Esophagus squamous epithelium (tissue), 5 donors: ENCODE measurements at regions not wholly inside any gene's neighbourhood (a gene's known extent, or its start where the extent isn't known, plus 50 kb on each side); places are given as distances from the start of the nearest gene placed in this dataset.

Experiments used
- DNase-seq: peaks from one replicate; lab custom pipeline; 2025; lab: John Stamatoyannopoulos, UW
- H3K27ac ChIP-seq, 4 donors: fragments of 200-600 bp; sonication (generic); one replicate each; pipeline ENCODE4 v1.5.1; 2016 to 2019; ENCODE audit warnings: mild to moderate bottlenecking in 1 of 4
- H3K27me3 ChIP-seq, 4 donors: fragments of 200-600 bp; sonication (generic); 1 replicate in 3 of 4; 2 replicates in 1 of 4; pipeline versions ENCODE4 v1.5.1 to v1.6.0; 2017 to 2021; ENCODE audit warnings: antibody characterized with exemption in 1 of 4
- H3K36me3 ChIP-seq, 3 donors: fragments of 200-600 bp; sonication (generic); one replicate each; pipeline ENCODE4 v1.5.1; 2016 to 2019
- H3K4me1 ChIP-seq, 3 donors: fragments of 200-600 bp; sonication (generic); one replicate each; pipeline ENCODE4 v1.5.1; 2017 to 2019
- H3K4me3 ChIP-seq, 4 donors: fragments of 200-600 bp; sonication (generic); 1 replicate in 3 of 4; 2 replicates in 1 of 4; pipeline ENCODE4 v1.5.1; 2016 to 2019; ENCODE audit warnings: mild to moderate bottlenecking in 2 of 4, moderate library complexity in 1 of 4
- H3K9me3 ChIP-seq, 3 donors: fragments of 200-600 bp; sonication (generic); one replicate each; pipeline ENCODE4 v1.5.1; 2016 to 2019
- CTCF ChIP-seq, 6 experiments: fragments of 450-650 bp in 4 of 6; fragments of 200-600 bp in 2 of 6; sonication (generic) in 2 of 6; IDR thresholded peaks; one replicate each; pipeline ENCODE4 v1.5.1; 2016 to 2019; ENCODE audit warnings: antibody characterized with exemption in 6 of 6, mild to moderate bottlenecking in 4 of 6, moderate library complexity in 4 of 6
- POLR2A ChIP-seq, 4 donors: fragments of 450-650 bp; IDR thresholded peaks; one replicate each; pipeline ENCODE4 v1.6.1; 2017; ENCODE audit warnings: antibody characterized with exemption in 4 of 4, mild to moderate bottlenecking in 4 of 4, moderate library complexity in 3 of 4
- WGBS, 2 donors: methylation state at CpG; one replicate each; pipeline ENCODE4 v1.1.5; 2018; 5-methylcytosine and 5-hydroxymethylcytosine counted together
- intact Hi-C: fragments of 100-400 bp; cut with DNase I; formaldehyde crosslinking; loops from one replicate; pipeline ENCODE4 v1.15.0; 2022
- donor health status: DM: yes; HTN: yes; CAD: no.

DNA sequence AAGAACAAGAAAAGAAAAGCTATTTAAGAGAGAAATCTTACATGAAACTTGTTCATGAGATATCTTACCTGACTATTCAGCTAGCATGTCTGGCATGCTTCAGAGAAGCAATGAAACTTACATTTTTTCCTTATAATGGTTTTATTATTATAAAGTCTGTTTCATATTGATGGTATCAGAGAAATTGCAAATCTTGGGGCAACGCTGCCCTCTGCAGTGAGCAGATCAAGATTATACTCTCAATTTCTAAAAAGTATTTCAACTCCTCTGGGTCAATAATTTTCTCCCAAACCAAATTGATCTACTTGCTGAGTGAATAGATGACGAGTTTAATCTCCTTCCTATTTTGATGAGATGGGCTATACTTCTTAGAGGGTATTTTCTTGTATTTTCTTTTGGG, 235.6 kb downstream of the NUP35 start:
- WGBS, 2 donors = 55 to 75% methylated on average over 2 of the region's 2 CpGs
- H3K27me3 ChIP-seq = no peaks in the 10 kb centered on the region
- no peak for DNase-seq
- H3K9me3 ChIP-seq = no peaks in the 10 kb centered on the region
- H3K4me3 ChIP-seq = no peak overlapping the region
- no peaks in the 10 kb centered on the region for H3K4me1 ChIP-seq
- intact Hi-C loops = no loop called here
- no peak overlapping the region for H3K27ac ChIP-seq
- no peak for TF ChIP-seq POLR2A (IDR thresholded peaks at IDR 0.05)
- no peak for TF ChIP-seq CTCF (IDR thresholded peaks at IDR 0.05)
- no peaks in the 10 kb centered on the region for H3K36me3 ChIP-seq

GRCh38 chr2:183371545-183371944, 247.3 kb downstream of the NUP35 start:
- H3K27me3 ChIP-seq = no peaks in the 10 kb centered on the region
- no peaks in the 10 kb centered on the region for H3K36me3 ChIP-seq
- no peaks in the 10 kb centered on the region for H3K4me1 ChIP-seq
- H3K4me3 ChIP-seq = no peak overlapping the region
- intact Hi-C loops = no loop called here
- TF ChIP-seq POLR2A (IDR thresholded peaks at IDR 0.05) = no peak
- TF ChIP-seq CTCF (IDR thresholded peaks at IDR 0.05) = no peak
- H3K9me3 ChIP-seq = no peaks in the 10 kb centered on the region
- DNase-seq = no peak
- H3K27ac ChIP-seq = no peak overlapping the region

- H3K27ac ChIP-seq = no peak overlapping the region
- no peaks in the 10 kb centered on the region for H3K9me3 ChIP-seq
- no peaks in the 10 kb centered on the region for H3K4me1 ChIP-seq
- no peak overlapping the region for H3K4me3 ChIP-seq
- 64 to 69% methylated on average over 3 of the region's 3 CpGs for WGBS, 2 donors
- no peak for DNase-seq
- no peak for TF ChIP-seq POLR2A (IDR thresholded peaks at IDR 0.05)
- no peak for TF ChIP-seq CTCF (IDR thresholded peaks at IDR 0.05)
- intact Hi-C loops = no loop called here
- H3K36me3 ChIP-seq = no peaks in the 10 kb centered on the region
- no peaks in the 10 kb centered on the region for H3K27me3 ChIP-seq
These were observed 251.6 kb downstream of the NUP35 start for GRCh38 chr2:183375821-183376220.

GRCh38 chr2:183383854-183384253, 259.6 kb downstream of the NUP35 start:
- DNase-seq = no peak
- WGBS, 2 donors = 83 to 90% methylated on average over 1 of the region's 1 CpG
- H3K27me3 ChIP-seq = no peaks in the 10 kb centered on the region
- H3K27ac ChIP-seq = no peak overlapping the region
- no peaks in the 10 kb centered on the region for H3K36me3 ChIP-seq
- peaks cover 0 to 14% (median 5%) of the 10 kb centered on the region in 3 donors for H3K9me3 ChIP-seq
- no peak for TF ChIP-seq CTCF (IDR thresholded peaks at IDR 0.05)
- TF ChIP-seq POLR2A (IDR thresholded peaks at IDR 0.05) = no peak
- no peak overlapping the region for H3K4me3 ChIP-seq
- no peaks in the 10 kb centered on the region for H3K4me1 ChIP-seq
- intact Hi-C loops = no loop called here

DNA sequence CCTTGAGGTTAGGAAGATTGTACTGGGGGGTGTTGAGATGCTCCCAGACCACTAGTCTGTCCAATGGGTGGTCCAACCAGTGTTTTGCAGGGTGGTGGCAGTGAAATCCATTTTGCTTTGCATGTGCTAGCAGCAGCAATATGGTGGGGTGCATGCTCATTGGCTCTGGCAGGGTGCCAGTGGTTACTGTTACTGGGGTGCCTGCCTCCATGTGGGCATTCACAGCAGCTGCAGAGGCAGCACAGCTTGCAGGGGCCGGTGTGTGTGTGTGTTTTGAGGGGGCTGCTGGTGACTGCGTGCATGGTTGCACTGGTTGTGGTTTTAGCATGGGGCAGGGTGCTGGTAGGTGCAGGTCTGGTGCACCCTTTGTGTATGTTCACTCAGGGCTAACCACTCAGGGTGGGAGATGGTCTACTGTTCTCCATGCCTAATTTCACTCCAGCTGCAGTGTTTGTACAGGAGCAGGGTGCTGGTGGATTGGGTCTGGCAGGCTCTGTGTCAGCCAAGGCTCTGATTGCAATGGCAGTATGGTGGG, 265.4 kb downstream of the NUP35 start:
- intact Hi-C loops = no loop called here
- Histone ChIP-seq H3K27me3 (no peaks in the 10 kb centered on the region), H3K36me3 (no peaks in the 10 kb centered on the region), H3K27ac (no peak overlapping the region), H3K4me3 (no peak overlapping the region), H3K4me1 (no peaks in the 10 kb centered on the region), H3K9me3 (peaks cover 0 to 14% (median 5%) of the 10 kb centered on the region in 3 donors)
- DNase-seq = no peak
- 60% methylated on average over 1 of the region's 2 CpGs; no CpG with 5 or more reads in 1 of the 2 donors for WGBS, 2 donors
- TF ChIP-seq CTCF (IDR thresholded peaks at IDR 0.05) (no peak), POLR2A (IDR thresholded peaks at IDR 0.05) (no peak)
